GM23248 (cell line): ENCODE measurements at regions not wholly inside any gene's neighbourhood (a gene's known extent, or its start where the extent isn't known, plus 50 kb on each side); places are given as distances from the start of the nearest gene placed in this dataset.

Experiments used
- EZH2 ChIP-seq: fragments of 200-600 bp; sonication (generic); IDR thresholded peaks from 2 replicates; pipeline ENCODE4 v1.6.1; 2018; ENCODE audit warnings: antibody characterized with exemption, mild to moderate bottlenecking; ENCODE audit not compliant: insufficient read depth, poor library complexity, severe bottlenecking
- EZH2phosphoT487 ChIP-seq: fragments of 200-600 bp; sonication (generic); IDR thresholded peaks from 2 replicates; pipeline ENCODE4 v1.6.1; 2018; ENCODE audit warnings: antibody characterized with exemption, moderate library complexity, mild to moderate bottlenecking, low read depth; ENCODE audit not compliant: insufficient read depth

- no peak for TF ChIP-seq EZH2phosphoT487
- no peak for TF ChIP-seq EZH2
These were observed 76.8 kb upstream of the TMEM164 start for GRCh38 chrX:109926118-109926517.
